ENCODE measurements at regions not wholly inside any gene's neighbourhood (a gene's known extent, or its start where the extent isn't known, plus 50 kb on each side); places are given as distances from the start of the nearest gene placed in this dataset.

DNA sequence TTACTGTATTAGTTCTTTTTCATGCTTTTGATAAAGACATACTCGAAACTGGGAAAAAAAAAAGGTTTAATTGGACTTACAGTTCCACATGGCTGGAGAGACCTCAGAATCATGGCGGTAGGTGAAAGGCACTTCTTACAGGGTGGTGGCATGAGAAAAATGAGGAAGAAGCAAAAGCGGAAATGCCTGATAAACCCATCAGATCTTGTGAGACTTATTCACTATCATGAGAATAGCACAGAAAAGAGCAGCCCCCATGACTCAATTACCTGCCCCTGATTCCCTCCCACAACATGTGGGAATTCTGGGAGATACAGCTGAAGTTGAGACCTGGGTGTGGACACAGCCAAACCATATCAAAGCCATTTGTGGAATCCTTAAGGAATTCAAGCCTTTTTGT lies 1238.9 kb downstream of the ADGRL3 start:
- TF ChIP-seq, protein P1, sequence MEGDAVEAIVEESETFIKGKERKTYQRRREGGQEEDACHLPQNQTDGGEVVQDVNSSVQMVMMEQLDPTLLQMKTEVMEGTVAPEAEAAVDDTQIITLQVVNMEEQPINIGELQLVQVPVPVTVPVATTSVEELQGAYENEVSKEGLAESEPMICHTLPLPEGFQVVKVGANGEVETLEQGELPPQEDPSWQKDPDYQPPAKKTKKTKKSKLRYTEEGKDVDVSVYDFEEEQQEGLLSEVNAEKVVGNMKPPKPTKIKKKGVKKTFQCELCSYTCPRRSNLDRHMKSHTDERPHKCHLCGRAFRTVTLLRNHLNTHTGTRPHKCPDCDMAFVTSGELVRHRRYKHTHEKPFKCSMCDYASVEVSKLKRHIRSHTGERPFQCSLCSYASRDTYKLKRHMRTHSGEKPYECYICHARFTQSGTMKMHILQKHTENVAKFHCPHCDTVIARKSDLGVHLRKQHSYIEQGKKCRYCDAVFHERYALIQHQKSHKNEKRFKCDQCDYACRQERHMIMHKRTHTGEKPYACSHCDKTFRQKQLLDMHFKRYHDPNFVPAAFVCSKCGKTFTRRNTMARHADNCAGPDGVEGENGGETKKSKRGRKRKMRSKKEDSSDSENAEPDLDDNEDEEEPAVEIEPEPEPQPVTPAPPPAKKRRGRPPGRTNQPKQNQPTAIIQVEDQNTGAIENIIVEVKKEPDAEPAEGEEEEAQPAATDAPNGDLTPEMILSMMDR (conservative IDR thresholded peaks at IDR 0.05 in 1 of 2, IDR thresholded peaks at IDR 0.05 in 1 of 2; ENCODE audit: extremely low read depth in 1 of 2, insufficient read depth in 1 of 2, low read depth in 1 of 2, low read length in 2 of 2) = no peak
- TF ChIP-seq EZH2 (IDR thresholded peaks at IDR 0.05; ENCODE audit: borderline replicate concordance, low read length) = no peak
